SU-DHL-6 (cell line): ENCODE measurements at regions not wholly inside any gene's neighbourhood (a gene's known extent, or its start where the extent isn't known, plus 50 kb on each side); places are given as distances from the start of the nearest gene placed in this dataset.
"Not testable (repeated sequence)": the region's sequence is repeated elsewhere in the genome, so short reads cannot be mapped to it uniquely, and the experiment has no call there.

ENCODE experiments used
- CTCF ChIP-seq: fragments of 200-600 bp; sonication (generic); IDR thresholded peaks from one replicate; pipeline ENCODE4 v1.5.1; 2017; ENCODE audit warnings: antibody characterized with exemption, mild to moderate bottlenecking, low read length, moderate library complexity; ENCODE audit not compliant: insufficient read depth, poor library complexity, severe bottlenecking
- EZH2phosphoT487 ChIP-seq: fragments of 200-600 bp; sonication (generic), shearing (Covaris generic); conservative IDR thresholded peaks from 2 replicates; pipeline ENCODE4 v1.6.1; 2018; ENCODE audit warnings: mild to moderate bottlenecking, antibody characterized with exemption, low read length, moderate library complexity, mixed read lengths

- TF ChIP-seq CTCF, EZH2phosphoT487: not testable (repeated sequence)
Measured at GRCh38 chr4:33979781-33980180, 2264.5 kb downstream of the ARAP2 start.
